Fibroblast of the conjunctiva (primary cell): ENCODE measurements at regions not wholly inside any gene's neighbourhood (a gene's known extent, or its start where the extent isn't known, plus 50 kb on each side); places are given as distances from the start of the nearest gene placed in this dataset.
"Not testable (repeated sequence)": the region's sequence is repeated elsewhere in the genome, so short reads cannot be mapped to it uniquely, and the experiment has no call there.

Experiments used
- DNase-seq: peaks from one replicate; pipeline ENCODE4 v3.0.0-alpha.2; 2010; ENCODE audit warnings: low read depth

GRCh38 chr12:91311081-91311480 is 128.5 kb upstream of the DCN start:
- no peak for DNase-seq

GRCh38 chr12:91309450-91309849 is 126.8 kb upstream of the DCN start:
- DNase-seq = no peak

GRCh38 chr12:91307957-91308670 is 125.5 kb upstream of the DCN start:
- DNase-seq = no peak

- DNase-seq = no peak
These were observed 107.7 kb upstream of the DCN start for GRCh38 chr12:91290354-91290753.

GRCh38 chr12:91289906-91290305 is 107.3 kb upstream of the DCN start:
- no peak for DNase-seq

DNA sequence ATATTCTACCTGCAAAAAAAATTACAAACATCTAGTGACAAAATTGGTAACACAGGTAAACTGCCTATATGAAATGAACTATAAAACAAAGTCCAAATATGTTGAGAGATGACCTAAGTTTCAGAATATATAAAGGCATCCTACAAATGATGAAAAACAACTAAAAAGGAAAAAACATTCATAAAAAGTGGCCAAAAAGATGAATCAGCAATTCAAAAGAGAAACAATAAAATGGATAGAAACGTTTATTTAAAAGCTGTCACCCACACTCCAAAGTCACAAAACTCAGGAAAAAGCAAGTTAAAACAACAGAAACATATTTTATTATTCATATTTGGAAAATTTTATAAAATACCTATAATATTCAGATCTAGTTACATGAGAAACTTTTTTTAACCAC is 106.5 kb upstream of the DCN start:
- DNase-seq = no peak

DNA sequence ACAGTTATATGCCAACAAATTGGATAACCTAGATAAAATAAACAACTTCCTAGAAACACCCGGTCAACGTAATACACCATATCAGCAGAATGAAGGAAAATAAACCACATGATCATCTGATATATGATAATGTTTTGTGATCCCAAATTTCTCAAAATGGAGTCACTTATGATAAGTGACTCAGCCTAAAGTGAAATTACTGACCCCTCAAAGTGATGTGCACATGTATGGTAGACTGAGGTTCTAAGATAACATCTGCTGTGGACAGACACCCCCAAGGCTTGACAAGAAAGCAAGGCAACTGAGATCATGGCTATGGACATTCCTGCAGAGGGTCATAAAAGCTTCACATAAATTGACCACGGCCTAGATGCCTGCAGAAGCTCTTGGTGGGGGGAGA is 105.1 kb upstream of the DCN start:
- DNase-seq = no peak

DNA sequence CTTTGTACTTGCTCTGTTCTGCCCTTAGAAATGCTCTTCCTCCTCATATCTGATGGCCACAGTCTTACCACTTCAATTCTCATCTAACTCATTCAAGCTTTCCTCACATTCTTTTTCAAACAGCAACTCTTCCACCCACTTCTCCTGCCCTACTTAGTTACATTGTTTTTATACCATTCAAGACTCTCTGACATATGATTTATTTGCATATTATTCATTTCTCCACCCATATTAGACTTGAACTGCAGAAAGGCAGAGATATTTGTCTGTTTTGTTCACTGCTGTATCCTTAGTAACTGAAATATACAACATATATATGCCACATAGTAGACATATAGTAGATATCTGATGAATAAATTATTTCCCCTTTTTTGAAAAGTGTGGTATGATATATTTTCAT is 95.5 kb upstream of the DCN start:
- no peak for DNase-seq

- no peak for DNase-seq
These were observed 93.9 kb upstream of the DCN start for GRCh38 chr12:91276509-91276908.

DNA sequence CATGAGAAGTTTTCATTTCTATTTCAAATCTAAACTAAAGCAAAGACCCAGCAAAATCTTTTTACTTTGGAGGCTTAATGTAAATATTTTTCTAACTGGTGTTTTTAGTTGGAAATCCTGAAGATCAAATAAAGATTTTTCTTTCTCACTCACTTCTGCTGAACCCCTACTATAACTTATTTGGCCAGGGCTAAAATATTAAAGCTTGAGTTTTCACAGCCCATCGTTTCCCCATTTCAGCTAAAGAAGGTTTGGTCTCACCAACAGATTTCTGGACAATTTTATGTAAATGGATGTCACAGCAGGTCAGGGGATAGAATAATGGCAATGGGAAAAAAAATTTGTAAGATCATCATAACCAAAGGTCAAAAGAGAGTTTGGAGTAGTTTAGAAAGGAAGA is 92.7 kb upstream of the DCN start:
- no peak for DNase-seq

DNA sequence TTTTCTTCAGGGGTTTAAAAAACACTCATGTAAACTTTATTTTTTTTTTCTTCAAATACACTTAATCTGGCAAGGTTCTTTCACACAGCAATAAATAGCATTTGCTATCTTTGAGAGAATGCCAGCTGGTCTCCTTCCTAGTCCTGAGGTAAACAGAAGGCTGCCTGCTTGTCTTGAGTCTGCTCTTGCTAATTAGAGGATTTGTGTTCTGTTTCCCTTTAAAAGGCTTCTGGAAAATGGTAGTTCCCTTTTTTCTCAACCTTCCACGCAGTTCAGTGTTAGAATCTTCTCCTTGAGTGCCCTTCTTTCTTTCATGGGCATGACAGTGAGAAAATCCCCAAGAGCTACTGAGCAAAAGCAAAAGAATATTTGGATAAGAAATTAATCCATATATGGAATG is 92.3 kb upstream of the DCN start:
- peak; percentile 32 for DNase-seq

DNA sequence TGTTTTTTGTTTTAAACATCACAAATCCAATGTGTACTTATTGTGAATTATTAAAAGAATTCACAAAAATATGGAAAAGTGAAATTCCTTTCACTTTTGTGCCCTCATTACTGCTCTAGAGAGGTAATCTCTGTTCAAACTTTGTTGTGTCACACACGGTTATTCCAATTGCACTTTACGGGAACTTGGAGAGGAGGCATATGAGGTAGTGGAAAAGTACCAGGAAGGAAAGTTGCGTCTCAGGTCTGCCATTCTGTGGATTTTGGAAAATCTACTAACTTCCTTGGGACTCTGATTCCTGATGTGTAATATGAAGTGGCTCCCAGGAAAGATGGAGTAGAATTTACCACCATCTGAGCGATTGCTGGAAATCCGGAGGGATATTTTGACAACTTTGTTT is 90.9 kb upstream of the DCN start:
- DNase-seq = no peak

DNA sequence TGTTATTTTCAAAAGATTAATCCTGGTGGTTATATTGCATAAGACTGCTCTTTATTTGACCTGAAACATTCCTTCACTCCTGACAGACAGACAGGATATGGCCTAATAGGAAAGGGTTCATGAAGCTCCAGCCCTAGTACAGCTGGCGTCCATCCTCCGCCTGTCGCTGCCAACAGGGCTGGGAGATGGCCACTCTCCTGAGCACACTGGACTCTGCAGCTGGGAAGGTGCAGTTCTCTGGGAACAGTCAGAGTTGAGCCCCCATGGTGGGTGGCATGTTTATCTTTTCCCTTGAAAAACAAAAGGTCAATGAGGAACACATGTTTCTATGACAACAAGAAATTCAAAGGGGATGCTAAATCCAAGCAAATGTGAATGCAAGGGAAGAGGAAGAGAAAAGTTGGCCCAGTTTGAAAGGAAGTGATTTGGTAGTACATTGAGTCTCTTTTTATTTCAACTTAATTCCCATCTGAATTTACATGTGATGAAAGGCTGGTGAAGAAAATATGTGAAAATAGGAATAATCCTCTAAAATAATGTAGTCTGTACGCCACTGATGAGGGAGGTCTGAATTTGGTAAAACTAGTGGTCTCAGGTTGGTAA is 89.9 kb upstream of the DCN start:
- peak; percentile 14 for DNase-seq

DNA sequence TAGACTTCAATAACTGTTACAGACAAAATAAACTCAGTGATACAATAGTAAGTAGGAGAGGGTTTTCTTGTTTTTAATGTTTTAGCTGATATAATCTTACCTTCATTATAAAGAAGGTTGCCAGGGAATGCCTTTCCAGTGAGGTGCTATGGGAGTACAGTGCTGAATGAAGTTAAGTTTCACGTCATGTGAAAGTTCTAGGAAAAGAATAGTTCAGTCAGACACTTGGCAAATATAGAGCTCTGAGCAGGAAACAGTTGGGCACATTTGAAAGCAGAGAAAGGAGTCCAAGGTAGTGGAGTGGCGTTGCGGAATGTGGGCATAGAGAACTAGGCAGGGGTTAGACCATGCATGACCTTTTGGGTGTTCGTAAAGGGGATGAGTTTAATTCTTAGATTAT is 88.6 kb upstream of the DCN start:
- DNase-seq = no peak

GRCh38 chr12:91267039-91267438 is 84.4 kb upstream of the DCN start:
- no peak for DNase-seq

DNA sequence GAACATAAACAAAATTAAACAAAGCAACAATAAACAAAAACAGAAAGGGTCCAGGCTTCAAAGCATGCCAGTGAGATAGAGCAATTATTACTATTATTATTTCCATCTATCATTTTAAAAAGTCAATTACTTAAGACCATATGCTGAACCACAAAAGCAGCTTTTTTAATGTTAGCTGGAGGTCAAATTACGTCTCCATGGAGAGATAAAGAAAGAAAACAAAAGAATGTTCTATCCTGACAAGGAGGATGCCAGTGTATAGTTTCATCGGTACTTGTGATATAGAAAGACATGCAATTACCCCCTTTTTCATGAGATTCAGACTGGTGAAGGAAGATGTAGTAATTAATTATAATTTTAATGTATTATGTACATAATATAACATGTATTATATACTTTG is 81.6 kb upstream of the DCN start:
- DNase-seq = no peak

DNA sequence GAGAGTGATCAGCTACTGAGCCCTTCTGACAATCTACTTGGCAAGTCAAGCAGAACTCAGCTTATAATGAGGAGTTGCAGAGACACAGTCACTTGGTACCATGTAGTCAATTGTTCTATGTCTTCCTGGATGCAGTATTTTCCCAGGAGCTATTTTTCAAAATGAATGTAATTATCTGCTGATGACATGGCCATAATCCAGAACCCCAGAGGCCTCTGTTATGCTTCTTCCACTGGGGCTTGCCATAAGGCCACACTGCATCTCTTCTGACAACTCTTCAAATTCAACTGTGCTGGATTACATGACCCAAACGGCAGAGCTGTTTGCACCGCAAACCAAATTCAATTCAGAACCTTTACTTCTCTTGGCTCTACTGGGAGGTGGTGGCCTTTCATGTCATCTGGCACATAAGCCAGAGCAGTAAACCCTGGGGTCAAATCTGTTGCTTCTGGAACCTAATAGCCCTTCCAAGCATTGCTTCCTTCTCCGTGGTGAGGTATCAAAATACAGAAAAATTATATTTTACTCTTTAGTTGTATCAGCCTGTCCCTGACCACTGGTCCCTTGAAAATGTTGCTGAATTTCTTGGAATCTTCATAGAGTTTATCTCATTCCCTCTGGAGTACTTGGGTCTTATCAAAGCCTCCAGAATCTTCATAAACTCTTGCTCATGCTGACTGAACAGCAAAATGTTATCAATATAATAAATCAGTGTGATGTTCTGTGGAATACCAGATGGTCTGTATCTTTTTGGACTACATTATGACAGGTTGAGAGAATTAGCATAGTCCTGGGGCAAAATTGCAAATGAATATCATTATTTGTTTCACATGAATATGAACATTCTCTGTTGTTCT is 79.4 kb upstream of the DCN start:
- DNase-seq = no peak

DNA sequence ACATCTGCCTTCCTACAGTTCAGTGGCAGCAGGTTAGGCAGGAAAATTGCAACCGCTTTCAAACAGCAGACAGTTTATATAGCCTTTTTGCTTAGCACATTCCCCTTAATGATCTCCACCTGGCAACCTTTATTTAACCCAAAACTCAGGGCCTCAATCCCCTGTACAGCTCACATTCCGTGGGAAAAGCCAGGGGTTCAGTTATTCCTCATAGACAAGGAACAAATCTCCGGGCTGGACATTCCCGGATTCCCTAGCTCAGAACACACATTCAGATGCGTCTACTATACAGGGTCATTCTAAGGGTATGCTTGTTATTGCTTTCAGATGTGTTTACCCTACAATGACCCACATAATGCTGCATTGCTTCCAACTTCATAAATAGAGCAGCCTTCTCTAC is 73.8 kb upstream of the DCN start:
- no peak for DNase-seq

GRCh38 chr12:91252341-91252740 is 69.7 kb upstream of the DCN start:
- DNase-seq = no peak

GRCh38 chr12:91250273-91250665 is 67.7 kb upstream of the DCN start:
- DNase-seq = no peak

- peak; percentile 36 for DNase-seq
These were observed 67.1 kb upstream of the DCN start for GRCh38 chr12:91249518-91250272.

DNA sequence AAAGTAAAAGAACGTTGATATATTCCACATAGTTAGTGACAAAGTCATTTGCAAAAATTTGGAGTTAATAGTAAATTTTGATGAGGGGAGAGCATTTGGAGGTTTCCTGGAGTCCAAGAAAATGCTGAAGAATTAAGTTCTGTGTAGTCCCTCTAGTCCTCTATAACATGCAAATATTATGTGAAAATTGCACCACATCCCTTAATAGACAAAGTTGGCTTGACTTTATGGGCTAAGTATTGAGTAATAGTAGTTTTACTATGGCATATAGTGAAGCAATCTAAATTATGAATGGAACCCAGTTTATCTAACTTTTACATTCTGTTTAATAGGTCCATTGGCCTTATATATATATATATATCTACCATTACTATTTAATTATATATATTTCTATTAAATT is 66.4 kb upstream of the DCN start:
- DNase-seq = no peak

DNA sequence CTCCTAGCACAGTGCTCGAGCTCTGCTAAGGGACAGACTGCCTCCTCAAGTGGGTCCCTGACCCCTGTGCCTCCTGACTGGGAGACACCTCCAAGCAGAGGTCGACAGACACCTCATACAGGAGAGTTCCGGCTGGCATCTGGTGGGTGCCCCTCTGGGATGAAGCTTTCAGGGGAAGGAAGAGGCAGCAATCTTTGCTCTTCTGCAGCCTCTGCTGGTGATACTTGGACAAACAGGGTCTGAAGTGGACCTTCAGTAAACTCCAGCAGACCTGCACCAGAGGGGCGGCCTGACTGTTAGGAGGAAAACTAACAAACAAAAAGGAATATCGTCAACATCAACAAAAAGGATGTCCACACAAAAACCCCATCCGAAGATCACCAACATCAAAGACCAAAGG is 60.6 kb upstream of the DCN start:
- DNase-seq = not testable (repeated sequence)
